Endothelial cell of umbilical vein (primary cell): ENCODE measurements at regions not wholly inside any gene's neighbourhood (a gene's known extent, or its start where the extent isn't known, plus 50 kb on each side); places are given as distances from the start of the nearest gene placed in this dataset.

ENCODE experiments used
- EZH2 ChIP-seq: IDR thresholded peaks from 2 replicates; pipeline ENCODE4 v1.6.1; 2012; ENCODE audit warnings: borderline replicate concordance, low read depth, mild to moderate bottlenecking, moderate library complexity, low read length, inconsistent platforms; ENCODE audit not compliant: severe bottlenecking
- POLR2A ChIP-seq: IDR thresholded peaks from 2 replicates; pipeline ENCODE4 v1.6.1; 2012; ENCODE audit warnings: low read depth, mild to moderate bottlenecking, control low read depth, low read length
- TF ChIP-seq, protein P1 (sequence below), 2 donors: IDR thresholded peaks; 1 replicate in 1 of 2; 2 replicates in 1 of 2; pipeline ENCODE4 v1.5.1; 2011; ENCODE audit warnings: low read length in 2 of 2, mild to moderate bottlenecking in 2 of 2, moderate library complexity in 2 of 2, control low read depth in 1 of 2, inconsistent platforms in 1 of 2, low read depth in 1 of 2; ENCODE audit not compliant: insufficient read depth in 1 of 2; ENCODE audit errors: extremely low read depth in 1 of 2

DNA sequence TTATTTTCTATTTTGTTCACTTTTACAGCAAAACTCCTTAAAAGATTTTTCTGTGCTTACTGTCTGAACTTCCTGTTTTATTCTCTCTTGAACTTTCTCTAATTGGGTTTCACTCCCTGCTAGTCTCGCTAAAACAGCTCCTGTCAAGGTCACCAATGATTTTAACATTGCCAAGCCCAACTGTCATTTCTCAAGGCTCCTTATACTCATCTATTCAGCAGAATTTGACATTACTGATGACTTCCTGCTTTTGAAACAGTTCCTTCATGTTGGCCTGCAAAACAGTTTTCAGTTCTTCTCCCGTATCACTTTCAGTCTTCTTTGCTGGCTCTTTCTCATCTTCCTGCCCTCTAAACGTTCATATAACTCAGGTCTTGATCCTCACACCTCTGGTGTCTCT lies 268.5 kb upstream of the USP15 start:
- TF ChIP-seq, protein P1, sequence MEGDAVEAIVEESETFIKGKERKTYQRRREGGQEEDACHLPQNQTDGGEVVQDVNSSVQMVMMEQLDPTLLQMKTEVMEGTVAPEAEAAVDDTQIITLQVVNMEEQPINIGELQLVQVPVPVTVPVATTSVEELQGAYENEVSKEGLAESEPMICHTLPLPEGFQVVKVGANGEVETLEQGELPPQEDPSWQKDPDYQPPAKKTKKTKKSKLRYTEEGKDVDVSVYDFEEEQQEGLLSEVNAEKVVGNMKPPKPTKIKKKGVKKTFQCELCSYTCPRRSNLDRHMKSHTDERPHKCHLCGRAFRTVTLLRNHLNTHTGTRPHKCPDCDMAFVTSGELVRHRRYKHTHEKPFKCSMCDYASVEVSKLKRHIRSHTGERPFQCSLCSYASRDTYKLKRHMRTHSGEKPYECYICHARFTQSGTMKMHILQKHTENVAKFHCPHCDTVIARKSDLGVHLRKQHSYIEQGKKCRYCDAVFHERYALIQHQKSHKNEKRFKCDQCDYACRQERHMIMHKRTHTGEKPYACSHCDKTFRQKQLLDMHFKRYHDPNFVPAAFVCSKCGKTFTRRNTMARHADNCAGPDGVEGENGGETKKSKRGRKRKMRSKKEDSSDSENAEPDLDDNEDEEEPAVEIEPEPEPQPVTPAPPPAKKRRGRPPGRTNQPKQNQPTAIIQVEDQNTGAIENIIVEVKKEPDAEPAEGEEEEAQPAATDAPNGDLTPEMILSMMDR (IDR thresholded peaks at IDR 0.05; ENCODE audit: extremely low read depth in 1 of 2, insufficient read depth in 1 of 2, low read depth in 1 of 2, low read length in 2 of 2): no peak
- TF ChIP-seq POLR2A (no peak), EZH2 (no peak)
